NOMO-1 treated with DMSO at 0.1 percent for 48 hours (cell line): ENCODE measurements at regions not wholly inside any gene's neighbourhood (a gene's known extent, or its start where the extent isn't known, plus 50 kb on each side); places are given as distances from the start of the nearest gene placed in this dataset.
"Not testable (repeated sequence)": the region's sequence is repeated elsewhere in the genome, so short reads cannot be mapped to it uniquely, and the experiment has no call there.

Source experiments
- DNase-seq: peaks from one replicate; lab custom pipeline; 2025; ENCODE audit not compliant: unreplicated experiment; lab: John Stamatoyannopoulos, UW

- DNase-seq: not testable (repeated sequence)
Measured at GRCh38 chr2:95763074-95763473, 171.3 kb downstream of the TRIM43 start.

- not testable (repeated sequence) for DNase-seq
Measured at GRCh38 chr2:95764966-95765365, 173.2 kb downstream of the TRIM43 start.

- DNase-seq: not testable (repeated sequence)
Measured at GRCh38 chr2:95765925-95766910, 174.4 kb downstream of the TRIM43 start.

- not testable (repeated sequence) for DNase-seq
Measured at GRCh38 chr2:95767531-95767930, 175.7 kb downstream of the TRIM43 start.

- not testable (repeated sequence) for DNase-seq
Measured at GRCh38 chr2:95767950-95768349, 176.1 kb downstream of the TRIM43 start.

- DNase-seq: not testable (repeated sequence)
Measured at GRCh38 chr2:95769256-95769655, 177.5 kb downstream of the TRIM43 start.

GRCh38 chr2:95770726-95771125 lies 178.9 kb downstream of the TRIM43 start:
- not testable (repeated sequence) for DNase-seq

GRCh38 chr2:95774322-95775192 lies 182.8 kb downstream of the TRIM43 start:
- DNase-seq: not testable (repeated sequence)

GRCh38 chr2:95775193-95775531 lies 183.4 kb downstream of the TRIM43 start:
- DNase-seq: not testable (repeated sequence)
